Activated naive CD4-positive, alpha-beta T cell treated with anti-CD3 and anti-CD28 coated beads for 36 hours (primary cell): ENCODE measurements at regions not wholly inside any gene's neighbourhood (a gene's known extent, or its start where the extent isn't known, plus 50 kb on each side); places are given as distances from the start of the nearest gene placed in this dataset.

ENCODE experiments used
- CTCF ChIA-PET: fragments of 350-600 bp; sonication (Branson Sonifier 250); formaldehyde crosslinking; loops from one replicate; lab custom pipeline; 2021; ENCODE audit warnings: antibody characterized with exemption; lab: Charles Lee
- DNase-seq: peaks from one replicate; pipeline ENCODE4 v3.0.0-alpha.2; 2020
- H3K27ac Mint-ChIP-seq: one replicate; pipeline ENCODE4 v1.8.0; 2021; ENCODE audit warnings: mild to moderate bottlenecking, mixed read lengths
- H3K27me3 Mint-ChIP-seq: one replicate; pipeline ENCODE4 v1.8.0; 2021; ENCODE audit warnings: low read depth, mixed read lengths
- H3K36me3 Mint-ChIP-seq: one replicate; pipeline ENCODE4 v1.8.0; 2021; ENCODE audit warnings: low read depth, mixed read lengths
- H3K4me1 Mint-ChIP-seq: one replicate; pipeline ENCODE4 v1.8.0; 2021; ENCODE audit warnings: low read depth, mixed read lengths
- H3K4me3 Mint-ChIP-seq: one replicate; pipeline ENCODE4 v1.8.0; 2021; ENCODE audit warnings: mild to moderate bottlenecking, moderate library complexity, mixed read lengths
- H3K9me3 Mint-ChIP-seq: one replicate; pipeline ENCODE4 v1.8.0; 2021; ENCODE audit warnings: mixed read lengths
- intact Hi-C: fragments of 100-400 bp; cut with micrococcal nuclease; formaldehyde crosslinking; loops from one replicate; pipeline ENCODE4 v1.15.1; 2023

- intact Hi-C loops, result no loop called here
- DNase-seq, result no peak
- no peak overlapping the region for H3K27ac Mint-ChIP-seq
- H3K36me3 Mint-ChIP-seq, result no peaks in the 10 kb centered on the region
- H3K4me3 Mint-ChIP-seq, result no peak overlapping the region
- H3K4me1 Mint-ChIP-seq, result no peaks in the 10 kb centered on the region
- H3K27me3 Mint-ChIP-seq, result peaks cover 33% of the 10 kb centered on the region
- CTCF ChIA-PET, result no interaction called here
- no peaks in the 10 kb centered on the region for H3K9me3 Mint-ChIP-seq
Observed at GRCh38 chr5:74020503-74020902, 394.5 kb downstream of the ARHGEF28 start.

GRCh38 chr5:74019923-74020322 is 393.9 kb downstream of the ARHGEF28 start:
- intact Hi-C loops, result no loop called here
- H3K4me3 Mint-ChIP-seq, result no peak overlapping the region
- H3K9me3 Mint-ChIP-seq, result no peaks in the 10 kb centered on the region
- CTCF ChIA-PET, result no interaction called here
- DNase-seq, result no peak
- no peak overlapping the region for H3K27ac Mint-ChIP-seq
- H3K4me1 Mint-ChIP-seq, result no peaks in the 10 kb centered on the region
- peaks cover 33% of the 10 kb centered on the region for H3K27me3 Mint-ChIP-seq
- no peaks in the 10 kb centered on the region for H3K36me3 Mint-ChIP-seq

GRCh38 chr5:74017786-74018211 is 391.8 kb downstream of the ARHGEF28 start:
- CTCF ChIA-PET, result no interaction called here

GRCh38 chr5:74017112-74017511 is 391.1 kb downstream of the ARHGEF28 start:
- no peaks in the 10 kb centered on the region for H3K4me1 Mint-ChIP-seq
- intact Hi-C loops, result no loop called here
- H3K36me3 Mint-ChIP-seq, result no peaks in the 10 kb centered on the region
- peaks cover 27% of the 10 kb centered on the region for H3K27me3 Mint-ChIP-seq
- CTCF ChIA-PET, result no interaction called here
- no peak overlapping the region for H3K4me3 Mint-ChIP-seq
- H3K27ac Mint-ChIP-seq, result no peak overlapping the region
- DNase-seq, result no peak
- H3K9me3 Mint-ChIP-seq, result no peaks in the 10 kb centered on the region

More at GRCh38 chr5:74017786-74018211, 391.8 kb downstream of the ARHGEF28 start:
- H3K4me3 Mint-ChIP-seq, result no peak overlapping the region
- peaks cover 27% of the 10 kb centered on the region for H3K27me3 Mint-ChIP-seq
- no peaks in the 10 kb centered on the region for H3K36me3 Mint-ChIP-seq
- DNase-seq, result no peak
- H3K4me1 Mint-ChIP-seq, result no peaks in the 10 kb centered on the region
- no peaks in the 10 kb centered on the region for H3K9me3 Mint-ChIP-seq
- intact Hi-C loops, result no loop called here
- no peak overlapping the region for H3K27ac Mint-ChIP-seq

GRCh38 chr5:74016373-74016772 is 390.4 kb downstream of the ARHGEF28 start:
- Mint-ChIP-seq H3K27me3 (peaks cover 27% of the 10 kb centered on the region), H3K4me3 (no peak overlapping the region), H3K27ac (no peak overlapping the region), H3K36me3 (no peaks in the 10 kb centered on the region), H3K4me1 (no peaks in the 10 kb centered on the region), H3K9me3 (no peaks in the 10 kb centered on the region)
- intact Hi-C loops, result no loop called here
- DNase-seq, result no peak
- CTCF ChIA-PET, result no interaction called here

- Mint-ChIP-seq H3K27ac (no peak overlapping the region), H3K4me3 (no peak overlapping the region), H3K36me3 (no peaks in the 10 kb centered on the region), H3K9me3 (no peaks in the 10 kb centered on the region), H3K4me1 (no peaks in the 10 kb centered on the region), H3K27me3 (peaks cover 27% of the 10 kb centered on the region)
- no peak for DNase-seq
- intact Hi-C loops, result no loop called here
- CTCF ChIA-PET, result interaction anchor here (1.4 kb wide), 1 partner anchor 24 kb away, joined by 3 read pairs; no protein-coding TSS in a partner anchor
Observed at GRCh38 chr5:74015716-74016115, 389.7 kb downstream of the ARHGEF28 start.

GRCh38 chr5:74013222-74013621 is 387.2 kb downstream of the ARHGEF28 start:
- Mint-ChIP-seq H3K9me3 (no peaks in the 10 kb centered on the region), H3K36me3 (no peaks in the 10 kb centered on the region), H3K4me1 (no peaks in the 10 kb centered on the region), H3K27ac (no peak overlapping the region), H3K27me3 (peaks cover 27% of the 10 kb centered on the region), H3K4me3 (no peak overlapping the region)
- DNase-seq, result no peak
- CTCF ChIA-PET, result no interaction called here
- intact Hi-C loops, result no loop called here

- H3K27me3 Mint-ChIP-seq, result peaks cover 16% of the 10 kb centered on the region
- H3K9me3 Mint-ChIP-seq, result no peaks in the 10 kb centered on the region
- H3K36me3 Mint-ChIP-seq, result no peaks in the 10 kb centered on the region
- no peak overlapping the region for H3K27ac Mint-ChIP-seq
- DNase-seq, result no peak
- no peaks in the 10 kb centered on the region for H3K4me1 Mint-ChIP-seq
- intact Hi-C loops, result no loop called here
- H3K4me3 Mint-ChIP-seq, result no peak overlapping the region
- CTCF ChIA-PET, result no interaction called here
Observed at GRCh38 chr5:74009502-74009901, 383.5 kb downstream of the ARHGEF28 start.

- H3K27me3 Mint-ChIP-seq, result peaks cover 15% of the 10 kb centered on the region
- no peaks in the 10 kb centered on the region for H3K4me1 Mint-ChIP-seq
- H3K9me3 Mint-ChIP-seq, result no peaks in the 10 kb centered on the region
- H3K36me3 Mint-ChIP-seq, result no peaks in the 10 kb centered on the region
- CTCF ChIA-PET, result no interaction called here
- intact Hi-C loops, result no loop called here
- H3K27ac Mint-ChIP-seq, result no peak overlapping the region
- H3K4me3 Mint-ChIP-seq, result no peak overlapping the region
- no peak for DNase-seq
Observed at GRCh38 chr5:74007193-74007592, 381.2 kb downstream of the ARHGEF28 start.

GRCh38 chr5:73999297-73999696 is 373.3 kb downstream of the ARHGEF28 start:
- CTCF ChIA-PET, result no interaction called here

GRCh38 chr5:73998489-73998888 is 372.5 kb downstream of the ARHGEF28 start:
- CTCF ChIA-PET, result no interaction called here
- H3K27ac Mint-ChIP-seq, result no peak overlapping the region
- H3K4me3 Mint-ChIP-seq, result no peak overlapping the region
- H3K4me1 Mint-ChIP-seq, result no peaks in the 10 kb centered on the region
- peaks cover 6% of the 10 kb centered on the region for H3K27me3 Mint-ChIP-seq
- DNase-seq, result no peak
- H3K9me3 Mint-ChIP-seq, result peaks cover 6% of the 10 kb centered on the region
- intact Hi-C loops, result no loop called here
- no peaks in the 10 kb centered on the region for H3K36me3 Mint-ChIP-seq

More at GRCh38 chr5:73999297-73999696, 373.3 kb downstream of the ARHGEF28 start:
- H3K27me3 Mint-ChIP-seq, result peaks cover 6% of the 10 kb centered on the region
- H3K4me3 Mint-ChIP-seq, result no peak overlapping the region
- no peaks in the 10 kb centered on the region for H3K36me3 Mint-ChIP-seq
- intact Hi-C loops, result no loop called here
- DNase-seq, result no peak
- H3K4me1 Mint-ChIP-seq, result no peaks in the 10 kb centered on the region
- H3K9me3 Mint-ChIP-seq, result peaks cover 2% of the 10 kb centered on the region
- H3K27ac Mint-ChIP-seq, result no peak overlapping the region

- Mint-ChIP-seq H3K9me3 (peaks cover 6% of the 10 kb centered on the region), H3K36me3 (no peaks in the 10 kb centered on the region), H3K27ac (no peak overlapping the region), H3K27me3 (peaks cover 6% of the 10 kb centered on the region), H3K4me1 (no peaks in the 10 kb centered on the region), H3K4me3 (no peak overlapping the region)
- intact Hi-C loops, result no loop called here
- CTCF ChIA-PET, result no interaction called here
- no peak for DNase-seq
Observed at GRCh38 chr5:73997960-73998359, 372.0 kb downstream of the ARHGEF28 start.

GRCh38 chr5:73996151-73996755 is 370.3 kb downstream of the ARHGEF28 start:
- intact Hi-C loops, result no loop called here
- Mint-ChIP-seq H3K27me3 (peaks cover 16% of the 10 kb centered on the region), H3K4me1 (no peaks in the 10 kb centered on the region), H3K27ac (no peak overlapping the region), H3K9me3 (peaks cover 6% of the 10 kb centered on the region), H3K4me3 (no peak overlapping the region), H3K36me3 (no peaks in the 10 kb centered on the region)
- CTCF ChIA-PET, result no interaction called here
- DNase-seq, result no peak
